Loucy (cell line): ENCODE measurements at regions not wholly inside any gene's neighbourhood (a gene's known extent, or its start where the extent isn't known, plus 50 kb on each side); places are given as distances from the start of the nearest gene placed in this dataset.

Source experiments
- H2AFZ ChIP-seq: fragments of 200-600 bp; sonication (generic); 2 replicates; pipeline ENCODE4 v1.6.0; 2016; ENCODE audit warnings: antibody characterized with exemption, mild to moderate bottlenecking, low read length, moderate library complexity
- H3F3A ChIP-seq: fragments of 200-600 bp; 2 replicates; pipeline ENCODE4 v1.6.0; 2016; ENCODE audit warnings: antibody characterized with exemption, low read depth, mild to moderate bottlenecking
- H3K27me3 ChIP-seq: fragments of 200-600 bp; sonication (generic); 2 replicates; pipeline ENCODE4 v1.6.1; 2014; ENCODE audit warnings: low read length, mild to moderate bottlenecking; ENCODE audit not compliant: insufficient read depth, poor library complexity, severe bottlenecking
- H3K36me3 ChIP-seq: fragments of 200-600 bp; sonication (generic); 2 replicates; pipeline ENCODE4 v1.6.1; 2016; ENCODE audit warnings: low read length; ENCODE audit not compliant: insufficient read depth
- H3K4me1 ChIP-seq: fragments of 200-600 bp; sonication (generic); 2 replicates; pipeline ENCODE4 v1.5.1; 2014; ENCODE audit warnings: low read length, mild to moderate bottlenecking; ENCODE audit not compliant: insufficient read depth, poor library complexity, severe bottlenecking
- H3K4me2 ChIP-seq: fragments of 200-600 bp; sonication (generic); 2 replicates; pipeline ENCODE4 v1.6.0; 2014; ENCODE audit warnings: antibody characterized with exemption, low read length, low read depth, mild to moderate bottlenecking; ENCODE audit not compliant: poor library complexity, severe bottlenecking
- H3K4me3 ChIP-seq: fragments of 200-600 bp; sonication (generic); 2 replicates; pipeline ENCODE4 v1.5.1; 2014; ENCODE audit warnings: low read length, mild to moderate bottlenecking, mixed read lengths; ENCODE audit not compliant: poor library complexity, severe bottlenecking
- H3K79me2 ChIP-seq: fragments of 200-600 bp; sonication (generic); 2 replicates; pipeline ENCODE4 v1.6.1; 2014; ENCODE audit warnings: low read length; ENCODE audit not compliant: insufficient read depth
- H3K9ac ChIP-seq: fragments of 200-600 bp; sonication (generic); 2 replicates; pipeline ENCODE4 v1.6.0; 2014; ENCODE audit warnings: mild to moderate bottlenecking, low read depth, low read length, moderate library complexity; ENCODE audit not compliant: poor library complexity, severe bottlenecking
- H3K9me2 ChIP-seq: fragments of 200-600 bp; sonication (generic); replicated peaks from 2 replicates; pipeline ENCODE4 v1.6.1; 2016; ENCODE audit warnings: low read depth, low read length, mixed read lengths
- H3K9me3 ChIP-seq: fragments of 200-600 bp; sonication (generic); 2 replicates; pipeline ENCODE4 v1.6.1; 2014; ENCODE audit warnings: mild to moderate bottlenecking, antibody characterized with exemption, low read length, low read depth; ENCODE audit not compliant: insufficient read depth
- H4K20me1 ChIP-seq: fragments of 200-600 bp; sonication (generic); 2 replicates; pipeline ENCODE4 v1.6.0; 2014; ENCODE audit warnings: antibody characterized with exemption, low read length, mild to moderate bottlenecking; ENCODE audit not compliant: insufficient read depth, poor library complexity, severe bottlenecking
- CTCF ChIP-seq: fragments of 200-600 bp; sonication (generic); conservative IDR thresholded peaks from 2 replicates; pipeline ENCODE4 v1.5.1; 2014; ENCODE audit warnings: mild to moderate bottlenecking, antibody characterized with exemption, low read length
- EZH2phosphoT487 ChIP-seq: fragments of 200-600 bp; IDR thresholded peaks from 2 replicates; pipeline ENCODE4 v1.6.1; 2018; ENCODE audit warnings: antibody characterized with exemption, mild to moderate bottlenecking, moderate library complexity, borderline replicate concordance

GRCh38 chr10:61096056-61096455 is 152.1 kb upstream of the RHOBTB1 start:
- Histone ChIP-seq H3K27me3 (no peaks in the 10 kb centered on the region), H4K20me1 (no peaks in the 10 kb centered on the region), H3K9ac (no peak overlapping the region), H2AFZ (no peak overlapping the region), H3K9me2 (no peaks in the 10 kb centered on the region), H3F3A (no peaks in the 10 kb centered on the region), H3K4me3 (no peak overlapping the region), H3K79me2 (no peaks in the 10 kb centered on the region), H3K4me1 (peaks cover 28% of the 10 kb centered on the region), H3K9me3 (no peaks in the 10 kb centered on the region), H3K4me2 (peak overlapping the region; percentile 65), H3K36me3 (no peaks in the 10 kb centered on the region)
- TF ChIP-seq EZH2phosphoT487 (no peak), CTCF (no peak)

- Histone ChIP-seq H4K20me1 (no peaks in the 10 kb centered on the region), H3K79me2 (no peaks in the 10 kb centered on the region), H3K9ac (no peak overlapping the region), H3K9me2 (no peaks in the 10 kb centered on the region), H3K4me3 (no peak overlapping the region), H2AFZ (no peak overlapping the region), H3K27me3 (no peaks in the 10 kb centered on the region), H3K4me1 (peaks cover 15% of the 10 kb centered on the region), H3K4me2 (no peak overlapping the region), H3K9me3 (no peaks in the 10 kb centered on the region), H3F3A (no peaks in the 10 kb centered on the region), H3K36me3 (no peaks in the 10 kb centered on the region)
- TF ChIP-seq EZH2phosphoT487 (no peak), CTCF (no peak)
Measured at GRCh38 chr10:61091531-61091930, 147.5 kb upstream of the RHOBTB1 start.

- Histone ChIP-seq H3K9me3 (no peaks in the 10 kb centered on the region; the same call in 1 of the 2 replicates), H4K20me1 (no peaks in the 10 kb centered on the region), H3F3A (no peaks in the 10 kb centered on the region), H3K4me2 (no peak overlapping the region), H3K79me2 (no peaks in the 10 kb centered on the region), H3K27me3 (no peaks in the 10 kb centered on the region), H3K4me3 (no peak overlapping the region), H3K9ac (no peak overlapping the region), H3K4me1 (peaks cover 10% of the 10 kb centered on the region), H3K9me2 (no peaks in the 10 kb centered on the region), H3K36me3 (no peaks in the 10 kb centered on the region), H2AFZ (no peak overlapping the region)
- TF ChIP-seq EZH2phosphoT487: no peak
- no peak for TF ChIP-seq CTCF
Measured at GRCh38 chr10:61089251-61089650, 145.3 kb upstream of the RHOBTB1 start.
